ENCODE measurements at regions not wholly inside any gene's neighbourhood (a gene's known extent, or its start where the extent isn't known, plus 50 kb on each side); places are given as distances from the start of the nearest gene placed in this dataset.
"Not testable (repeated sequence)": the region's sequence is repeated elsewhere in the genome, so short reads cannot be mapped to it uniquely, and the experiment has no call there.

DNA sequence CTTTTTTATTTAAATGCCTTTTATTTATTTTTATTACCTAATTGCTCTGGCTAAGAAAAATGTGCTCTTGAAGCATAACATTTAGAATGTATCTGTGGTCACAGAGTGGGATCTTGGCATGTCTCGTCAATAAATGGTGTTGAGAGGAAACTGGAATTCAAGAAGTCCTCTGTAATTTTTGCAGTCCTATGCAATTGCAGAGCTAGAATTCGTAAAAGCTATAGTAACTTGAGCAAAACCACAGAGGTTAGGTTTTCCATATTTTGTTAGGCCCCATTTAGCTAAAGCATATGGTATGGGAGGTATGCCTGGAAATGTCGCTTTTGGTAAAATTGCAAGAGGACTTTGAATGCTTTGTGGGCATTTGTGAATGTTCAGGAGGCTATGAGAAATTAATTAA lies 466.7 kb upstream of the NFIA start:
- Histone ChIP-seq H3K27ac (ENCODE audit: low read depth in 1 of 2, low read length in 2 of 2) (no peak overlapping the region), H3K9ac (ENCODE audit: insufficient read depth, low read length, poor library complexity, severe bottlenecking) (no peak overlapping the region), H3K4me1 (ENCODE audit: control insufficient read depth in 1 of 2, insufficient read depth in 2 of 2, low read length in 2 of 2) (no peaks in the 10 kb centered on the region), H3K27me3 (ENCODE audit: control insufficient read depth in 2 of 2, insufficient read depth in 2 of 2, low read length in 2 of 2) (no peaks in the 10 kb centered on the region), H2AFZ (ENCODE audit: insufficient read depth, low read depth, low read length, poor library complexity, severe bottlenecking) (no peak overlapping the region), H4K20me1 (ENCODE audit: insufficient read depth, low read length) (no peaks in the 10 kb centered on the region), H3K4me3 (replicated peaks in 1 of 3; ENCODE audit: low read depth in 2 of 3, low read length in 3 of 3) (no peak overlapping the region), H3K36me3 (replicated peaks in 1 of 2; ENCODE audit: control insufficient read depth in 1 of 2, insufficient read depth in 2 of 2, low read length in 2 of 2) (no peaks in the 10 kb centered on the region), H3K79me2 (ENCODE audit: insufficient read depth, low read length) (no peaks in the 10 kb centered on the region), H3K4me2 (replicated peaks; ENCODE audit: extremely low read depth, low read length, poor library complexity, severe bottlenecking) (no peak overlapping the region), H3K9me3 (replicated peaks in 1 of 2; ENCODE audit: control insufficient read depth in 1 of 2, insufficient read depth in 1 of 2, low read length in 2 of 2) (no peaks in the 10 kb centered on the region)
- peaks cover 4% of the 10 kb centered on the region for H3K4me1 Mint-ChIP-seq
- H3K27me3 Mint-ChIP-seq (ENCODE audit: low read depth in 3 of 3), result no peaks in the 10 kb centered on the region
- H3K36me3 Mint-ChIP-seq, result no peaks in the 10 kb centered on the region
- no peak overlapping the region for H3K27ac Mint-ChIP-seq
- no peak for DNase-seq
- H3K9me3 Mint-ChIP-seq, result peaks cover 0 to 7% (median 2%) of the 10 kb centered on the region in 7 donors
- WGBS (ENCODE audit: insufficient coverage), result 93% methylated on average over 1 of the region's 3 CpGs
- no peak for TF ChIP-seq CTCF (IDR thresholded peaks at IDR 0.05)
- intact Hi-C loops (cut with micrococcal nuclease), result no loop called here
- no peak overlapping the region for H3K4me3 Mint-ChIP-seq

- intact Hi-C loops (cut with micrococcal nuclease), result no loop called here
Measured at GRCh38 chr1:60612790-60613189, 469.6 kb upstream of the NFIA start.

DNA sequence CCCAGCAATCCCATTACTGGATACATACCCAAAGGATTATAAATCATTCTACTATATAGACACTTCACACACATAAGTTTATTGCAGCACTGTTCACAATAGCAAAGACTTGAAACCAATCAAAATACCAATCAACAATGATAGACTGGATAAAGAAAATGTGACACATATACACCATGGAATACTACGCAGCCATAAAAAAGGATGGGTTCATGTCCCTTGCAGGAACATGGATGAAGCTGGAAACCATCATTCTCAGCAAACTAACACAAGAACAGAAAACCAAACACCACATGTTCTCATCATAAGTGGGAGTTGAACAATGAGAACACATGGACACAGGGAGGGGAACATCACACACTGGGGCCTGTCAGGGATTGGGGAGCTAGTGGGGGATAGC lies 475.4 kb upstream of the NFIA start:
- H3K4me3 ChIP-seq (replicated peaks in 1 of 3; ENCODE audit: low read depth in 2 of 3, low read length in 3 of 3); H3K36me3 ChIP-seq (replicated peaks in 1 of 2; ENCODE audit: control insufficient read depth in 1 of 2, insufficient read depth in 2 of 2, low read length in 2 of 2); DNase-seq; H3K4me1 Mint-ChIP-seq; H3K27me3 ChIP-seq (ENCODE audit: control insufficient read depth in 2 of 2, insufficient read depth in 2 of 2, low read length in 2 of 2); H3K4me2 ChIP-seq (replicated peaks; ENCODE audit: extremely low read depth, low read length, poor library complexity, severe bottlenecking); H3K27ac Mint-ChIP-seq; H2AFZ ChIP-seq (ENCODE audit: insufficient read depth, low read depth, low read length, poor library complexity, severe bottlenecking); H3K27me3 Mint-ChIP-seq (ENCODE audit: low read depth in 3 of 3); H3K27ac ChIP-seq (ENCODE audit: low read depth in 1 of 2, low read length in 2 of 2); H3K4me3 Mint-ChIP-seq; H4K20me1 ChIP-seq (ENCODE audit: insufficient read depth, low read length); H3K9me3 ChIP-seq (replicated peaks in 1 of 2; ENCODE audit: control insufficient read depth in 1 of 2, insufficient read depth in 1 of 2, low read length in 2 of 2); H3K36me3 Mint-ChIP-seq; H3K4me1 ChIP-seq (ENCODE audit: control insufficient read depth in 1 of 2, insufficient read depth in 2 of 2, low read length in 2 of 2); H3K9ac ChIP-seq (ENCODE audit: insufficient read depth, low read length, poor library complexity, severe bottlenecking); intact Hi-C loops (cut with micrococcal nuclease); H3K79me2 ChIP-seq (ENCODE audit: insufficient read depth, low read length): not testable (repeated sequence)
- peaks cover 10 to 21% (median 14%) of the 10 kb centered on the region in 7 donors for H3K9me3 Mint-ChIP-seq
- no CpG with 5 or more reads among the region's 1 CpG for WGBS (ENCODE audit: insufficient coverage)

More at GRCh38 chr1:60612790-60613189, 469.6 kb upstream of the NFIA start:
- no peaks in the 10 kb centered on the region for H3K4me1 ChIP-seq (ENCODE audit: control insufficient read depth in 1 of 2, insufficient read depth in 2 of 2, low read length in 2 of 2)
- H3K9me3 ChIP-seq (replicated peaks in 1 of 2; ENCODE audit: control insufficient read depth in 1 of 2, insufficient read depth in 1 of 2, low read length in 2 of 2), result no peaks in the 10 kb centered on the region
- no peak for TF ChIP-seq CTCF (IDR thresholded peaks at IDR 0.05)
- Mint-ChIP-seq H3K4me3 (no peak overlapping the region), H3K36me3 (no peaks in the 10 kb centered on the region), H3K27ac (no peak overlapping the region), H3K4me1 (no peaks in the 10 kb centered on the region), H3K27me3 (ENCODE audit: low read depth in 3 of 3) (no peaks in the 10 kb centered on the region), H3K9me3 (peaks cover 0 to 8% (median 2%) of the 10 kb centered on the region in 7 donors)
- no peaks in the 10 kb centered on the region for H3K36me3 ChIP-seq (replicated peaks in 1 of 2; ENCODE audit: control insufficient read depth in 1 of 2, insufficient read depth in 2 of 2, low read length in 2 of 2)
- H3K4me3 ChIP-seq (replicated peaks in 1 of 3; ENCODE audit: low read depth in 2 of 3, low read length in 3 of 3), result no peak overlapping the region
- no peak for DNase-seq
- no peaks in the 10 kb centered on the region for H3K27me3 ChIP-seq (ENCODE audit: control insufficient read depth in 2 of 2, insufficient read depth in 2 of 2, low read length in 2 of 2)
- H3K27ac ChIP-seq (ENCODE audit: low read depth in 1 of 2, low read length in 2 of 2), result no peak overlapping the region
- H3K4me2 ChIP-seq (replicated peaks; ENCODE audit: extremely low read depth, low read length, poor library complexity, severe bottlenecking), result no peak overlapping the region
- no CpG with 5 or more reads among the region's 4 CpGs for WGBS (ENCODE audit: insufficient coverage)
- no peak overlapping the region for H3K9ac ChIP-seq (ENCODE audit: insufficient read depth, low read length, poor library complexity, severe bottlenecking)
- no peaks in the 10 kb centered on the region for H4K20me1 ChIP-seq (ENCODE audit: insufficient read depth, low read length)
- no peaks in the 10 kb centered on the region for H3K79me2 ChIP-seq (ENCODE audit: insufficient read depth, low read length)
- H2AFZ ChIP-seq (ENCODE audit: insufficient read depth, low read depth, low read length, poor library complexity, severe bottlenecking), result no peak overlapping the region
